ENCODE measurements at regions not wholly inside any gene's neighbourhood (a gene's known extent, or its start where the extent isn't known, plus 50 kb on each side); places are given as distances from the start of the nearest gene placed in this dataset.

- intact Hi-C loops (cut with DNase I): no loop called here
- no peak for ATAC-seq
- DNase-seq (ENCODE audit: missing footprints): no peak
These were observed 377.9 kb upstream of the PMFBP1 start for GRCh38 chr16:72549878-72550277.

GRCh38 chr16:72542102-72542501, 370.1 kb upstream of the PMFBP1 start:
- intact Hi-C loops (cut with DNase I): no loop called here
- no peak for ATAC-seq

GRCh38 chr16:72537664-72538063, 365.7 kb upstream of the PMFBP1 start:
- no peak for ATAC-seq
- intact Hi-C loops (cut with DNase I): no loop called here
- DNase-seq (ENCODE audit: missing footprints): no peak

More at GRCh38 chr16:72542102-72542501, 370.1 kb upstream of the PMFBP1 start:
- no peak for DNase-seq (ENCODE audit: missing footprints)

- DNase-seq (ENCODE audit: missing footprints) (no peak), ATAC-seq (no peak)
- intact Hi-C loops (cut with DNase I): no loop called here
These were observed 364.9 kb upstream of the PMFBP1 start for GRCh38 chr16:72536723-72537435.

GRCh38 chr16:72532906-72533410, 361.0 kb upstream of the PMFBP1 start:
- ATAC-seq: no peak
- DNase-seq (ENCODE audit: missing footprints): no peak
- intact Hi-C loops (cut with DNase I): no loop called here

- intact Hi-C loops (cut with DNase I): no loop called here
- ATAC-seq: no peak
- DNase-seq (ENCODE audit: missing footprints): no peak
These were observed 358.5 kb upstream of the PMFBP1 start for GRCh38 chr16:72530434-72530833.

GRCh38 chr16:72523087-72523486, 351.1 kb upstream of the PMFBP1 start:
- ATAC-seq: no peak
- intact Hi-C loops (cut with DNase I): no loop called here
- no peak for DNase-seq (ENCODE audit: missing footprints)

GRCh38 chr16:72517154-72517553, 345.2 kb upstream of the PMFBP1 start:
- no peak for DNase-seq (ENCODE audit: missing footprints)
- intact Hi-C loops (cut with DNase I): no loop called here

GRCh38 chr16:72511171-72511570, 339.2 kb upstream of the PMFBP1 start:
- DNase-seq (ENCODE audit: missing footprints) (no peak), ATAC-seq (no peak)
- intact Hi-C loops (cut with DNase I): no loop called here

More at GRCh38 chr16:72517154-72517553, 345.2 kb upstream of the PMFBP1 start:
- no peak for ATAC-seq

GRCh38 chr16:72508191-72508590, 336.2 kb upstream of the PMFBP1 start:
- intact Hi-C loops (cut with DNase I): loop anchor here (10.0 kb wide), 1 partner anchor 1367 kb away; no protein-coding TSS in a partner anchor
- DNase-seq (ENCODE audit: missing footprints): no peak
- ATAC-seq: no peak

- intact Hi-C loops (cut with DNase I): loop anchor here (5.0 to 10.0 kb wide), 2 partner anchors 695 to 1372 kb away; no protein-coding TSS in a partner anchor
- ATAC-seq: no peak
These were observed 330.6 kb upstream of the PMFBP1 start for GRCh38 chr16:72502594-72503005.

GRCh38 chr16:72501739-72502593, 330.0 kb upstream of the PMFBP1 start:
- ATAC-seq (peak; percentile 50), DNase-seq (ENCODE audit: missing footprints) (no peak)
- intact Hi-C loops (cut with DNase I): loop anchor here (5.0 to 10.0 kb wide), 2 partner anchors 695 to 1373 kb away; no protein-coding TSS in a partner anchor

More at GRCh38 chr16:72502594-72503005, 330.6 kb upstream of the PMFBP1 start:
- no peak for DNase-seq (ENCODE audit: missing footprints)

- DNase-seq (ENCODE audit: missing footprints): no peak
- no peak for ATAC-seq
- intact Hi-C loops (cut with DNase I): loop anchor here (5.0 to 10.0 kb wide), 2 partner anchors 697 to 1374 kb away; no protein-coding TSS in a partner anchor
These were observed 328.6 kb upstream of the PMFBP1 start for GRCh38 chr16:72500545-72500944.

GRCh38 chr16:72493716-72494415, 321.9 kb upstream of the PMFBP1 start:
- DNase-seq (ENCODE audit: missing footprints) (no peak), ATAC-seq (no peak)
- intact Hi-C loops (cut with DNase I): no loop called here

- DNase-seq (ENCODE audit: missing footprints) (no peak), ATAC-seq (no peak)
- intact Hi-C loops (cut with DNase I): no loop called here
These were observed 315.3 kb upstream of the PMFBP1 start for GRCh38 chr16:72487283-72487682.

GRCh38 chr16:72482695-72483094, 310.7 kb upstream of the PMFBP1 start:
- intact Hi-C loops (cut with DNase I): no loop called here
- no peak for ATAC-seq
- DNase-seq (ENCODE audit: missing footprints): no peak

- ATAC-seq: no peak
These were observed 309.5 kb upstream of the PMFBP1 start for GRCh38 chr16:72481419-72481818.

GRCh38 chr16:72480911-72481310, 309.0 kb upstream of the PMFBP1 start:
- DNase-seq (ENCODE audit: missing footprints): no peak
- intact Hi-C loops (cut with DNase I): no loop called here
- no peak for ATAC-seq

More at GRCh38 chr16:72481419-72481818, 309.5 kb upstream of the PMFBP1 start:
- no peak for DNase-seq (ENCODE audit: missing footprints)
- intact Hi-C loops (cut with DNase I): no loop called here

GRCh38 chr16:72475688-72476087, 303.7 kb upstream of the PMFBP1 start:
- intact Hi-C loops (cut with DNase I): no loop called here
- DNase-seq (ENCODE audit: missing footprints) (no peak), ATAC-seq (no peak)
